Activated CD4-positive, alpha-beta memory T cell treated with anti-CD3 and anti-CD28 coated beads, Interleukin-2, amount 10 ng/mL, durations not matched to agents 7 days and 5 days (primary cell): ENCODE measurements at regions not wholly inside any gene's neighbourhood (a gene's known extent, or its start where the extent isn't known, plus 50 kb on each side); places are given as distances from the start of the nearest gene placed in this dataset.

ENCODE experiments used
- CTCF ChIA-PET: fragments of 350-600 bp; sonication (Branson Sonifier 250); formaldehyde crosslinking; loops from one replicate; lab custom pipeline; 2021; ENCODE audit warnings: antibody characterized with exemption, inconsistent platforms; lab: Charles Lee
- POLR2A ChIA-PET: fragments of 350-600 bp; sonication (Branson Sonifier 250); formaldehyde crosslinking; loops from one replicate; lab custom pipeline; 2021; ENCODE audit warnings: antibody characterized with exemption; lab: Charles Lee
- DNase-seq: peaks from one replicate; pipeline ENCODE4 v3.0.0-alpha.2; 2020
- H3K27ac Mint-ChIP-seq: one replicate; pipeline ENCODE4 v1.8.0; 2021; ENCODE audit warnings: mild to moderate bottlenecking, mixed read lengths
- H3K27me3 Mint-ChIP-seq: one replicate; pipeline ENCODE4 v1.8.0; 2021; ENCODE audit warnings: mixed read lengths
- H3K36me3 Mint-ChIP-seq: one replicate; pipeline ENCODE4 v1.8.0; 2021; ENCODE audit warnings: low read depth, mixed read lengths
- H3K4me1 Mint-ChIP-seq: one replicate; pipeline ENCODE4 v1.8.0; 2021; ENCODE audit warnings: mixed read lengths
- H3K4me3 Mint-ChIP-seq: one replicate; pipeline ENCODE4 v1.8.0; 2021; ENCODE audit warnings: mild to moderate bottlenecking, mixed read lengths
- H3K9me3 Mint-ChIP-seq: one replicate; pipeline ENCODE4 v1.8.0; 2021; ENCODE audit warnings: mixed read lengths

- CTCF ChIA-PET = interaction anchor here (2.6 kb wide), 1 partner anchor 16 kb away, joined by 7 read pairs; no protein-coding TSS in a partner anchor
- no peaks in the 10 kb centered on the region for H3K9me3 Mint-ChIP-seq
- H3K36me3 Mint-ChIP-seq = no peaks in the 10 kb centered on the region
- peaks cover 3% of the 10 kb centered on the region for H3K27me3 Mint-ChIP-seq
- H3K27ac Mint-ChIP-seq = no peak overlapping the region
- peaks cover 8% of the 10 kb centered on the region for H3K4me1 Mint-ChIP-seq
- no peak for DNase-seq
- H3K4me3 Mint-ChIP-seq = no peak overlapping the region
- POLR2A ChIA-PET = interaction anchor here (0.6 kb wide), 1 partner anchor 85 kb away, joined by 3 read pairs; no protein-coding TSS in a partner anchor
Measured at GRCh38 chr20:20843982-20844381, 131.5 kb upstream of the RALGAPA2 start.

GRCh38 chr20:20839771-20840170 is 127.3 kb upstream of the RALGAPA2 start:
- Mint-ChIP-seq H3K4me1 (peaks cover 11% of the 10 kb centered on the region), H3K9me3 (no peaks in the 10 kb centered on the region), H3K4me3 (no peak overlapping the region), H3K36me3 (no peaks in the 10 kb centered on the region), H3K27me3 (peaks cover 7% of the 10 kb centered on the region), H3K27ac (no peak overlapping the region)
- ChIA-PET CTCF (interaction anchor here (1.3 to 5.2 kb wide), 2 partner anchors 13 to 21 kb away, joined by 4 to 19 read pairs; no protein-coding TSS in a partner anchor), POLR2A (no interaction called here)
- no peak for DNase-seq

- Mint-ChIP-seq H3K27me3 (peaks cover 12% of the 10 kb centered on the region), H3K4me3 (no peak overlapping the region), H3K27ac (no peak overlapping the region), H3K36me3 (no peaks in the 10 kb centered on the region), H3K4me1 (peaks cover 3% of the 10 kb centered on the region), H3K9me3 (no peaks in the 10 kb centered on the region)
- CTCF ChIA-PET = interaction anchor here (0.8 to 5.2 kb wide), 10 partner anchors 11 to 667 kb away, joined by 3 to 19 read pairs (median 4); no protein-coding TSS in a partner anchor
- POLR2A ChIA-PET = no interaction called here
- peak; percentile 43 for DNase-seq
Measured at GRCh38 chr20:20837574-20838021, 125.2 kb upstream of the RALGAPA2 start.

GRCh38 chr20:20836836-20837235 is 124.4 kb upstream of the RALGAPA2 start:
- Mint-ChIP-seq H3K27me3 (peaks cover 12% of the 10 kb centered on the region), H3K4me3 (no peak overlapping the region), H3K9me3 (no peaks in the 10 kb centered on the region), H3K36me3 (no peaks in the 10 kb centered on the region), H3K4me1 (peaks cover 3% of the 10 kb centered on the region), H3K27ac (no peak overlapping the region)
- no peak for DNase-seq
- POLR2A ChIA-PET = no interaction called here
- CTCF ChIA-PET = interaction anchor here (0.8 to 5.2 kb wide), 9 partner anchors 10 to 668 kb away, joined by 3 to 19 read pairs (median 6); no protein-coding TSS in a partner anchor

GRCh38 chr20:20835897-20836296 is 123.5 kb upstream of the RALGAPA2 start:
- ChIA-PET POLR2A (no interaction called here), CTCF (interaction anchor here (0.8 to 5.2 kb wide), 4 partner anchors 11 to 25 kb away, joined by 3 to 19 read pairs (median 6); no protein-coding TSS in a partner anchor)
- Mint-ChIP-seq H3K36me3 (no peaks in the 10 kb centered on the region), H3K4me3 (no peak overlapping the region), H3K9me3 (no peaks in the 10 kb centered on the region), H3K27me3 (peaks cover 12% of the 10 kb centered on the region), H3K4me1 (peaks cover 3% of the 10 kb centered on the region), H3K27ac (no peak overlapping the region)
- no peak for DNase-seq

GRCh38 chr20:20834008-20834407 is 121.6 kb upstream of the RALGAPA2 start:
- Mint-ChIP-seq H3K4me1 (peaks cover 3% of the 10 kb centered on the region), H3K9me3 (no peaks in the 10 kb centered on the region), H3K27me3 (peaks cover 12% of the 10 kb centered on the region), H3K27ac (no peak overlapping the region), H3K36me3 (no peaks in the 10 kb centered on the region), H3K4me3 (no peak overlapping the region)
- ChIA-PET CTCF (interaction anchor here (1.1 to 1.5 kb wide), 2 partner anchors 269 to 672 kb away, joined by 3 read pairs; no protein-coding TSS in a partner anchor), POLR2A (no interaction called here)
- no peak for DNase-seq

GRCh38 chr20:20832715-20833114 is 120.3 kb upstream of the RALGAPA2 start:
- ChIA-PET CTCF (no interaction called here), POLR2A (no interaction called here)
- H3K9me3 Mint-ChIP-seq = no peaks in the 10 kb centered on the region
- H3K4me1 Mint-ChIP-seq = peaks cover 3% of the 10 kb centered on the region
- peaks cover 12% of the 10 kb centered on the region for H3K27me3 Mint-ChIP-seq
- no peaks in the 10 kb centered on the region for H3K36me3 Mint-ChIP-seq
- no peak overlapping the region for H3K4me3 Mint-ChIP-seq
- no peak for DNase-seq
- H3K27ac Mint-ChIP-seq = no peak overlapping the region

- Mint-ChIP-seq H3K4me3 (no peak overlapping the region), H3K27ac (no peak overlapping the region), H3K27me3 (peaks cover 9% of the 10 kb centered on the region), H3K9me3 (no peaks in the 10 kb centered on the region), H3K36me3 (no peaks in the 10 kb centered on the region), H3K4me1 (no peaks in the 10 kb centered on the region)
- CTCF ChIA-PET = no interaction called here
- DNase-seq = no peak
- POLR2A ChIA-PET = no interaction called here
Measured at GRCh38 chr20:20831794-20832193, 119.3 kb upstream of the RALGAPA2 start.

- Mint-ChIP-seq H3K9me3 (no peaks in the 10 kb centered on the region), H3K27ac (no peak overlapping the region), H3K36me3 (no peaks in the 10 kb centered on the region), H3K4me3 (no peak overlapping the region), H3K4me1 (peaks cover 1% of the 10 kb centered on the region), H3K27me3 (peaks cover 5% of the 10 kb centered on the region)
- no peak for DNase-seq
- ChIA-PET POLR2A (no interaction called here), CTCF (no interaction called here)
Measured at GRCh38 chr20:20829681-20830080, 117.2 kb upstream of the RALGAPA2 start.

GRCh38 chr20:20827992-20828597 is 115.7 kb upstream of the RALGAPA2 start:
- peaks cover 1% of the 10 kb centered on the region for H3K4me1 Mint-ChIP-seq
- CTCF ChIA-PET = interaction anchor here (1.4 kb wide), 1 partner anchor 9 kb away, joined by 5 read pairs; no protein-coding TSS in a partner anchor

GRCh38 chr20:20824924-20825584 is 112.6 kb upstream of the RALGAPA2 start:
- CTCF ChIA-PET = interaction anchor here (0.7 to 2.4 kb wide), 6 partner anchors 12 to 373 kb away, joined by 3 to 8 read pairs (median 3); no protein-coding TSS in a partner anchor
- Mint-ChIP-seq H3K27ac (no peak overlapping the region), H3K9me3 (no peaks in the 10 kb centered on the region), H3K36me3 (no peaks in the 10 kb centered on the region), H3K4me3 (no peak overlapping the region), H3K27me3 (peaks cover 11% of the 10 kb centered on the region), H3K4me1 (peaks cover 1% of the 10 kb centered on the region)
- peak; percentile 53 for DNase-seq
- POLR2A ChIA-PET = no interaction called here

More at GRCh38 chr20:20827992-20828597, 115.7 kb upstream of the RALGAPA2 start:
- no peak overlapping the region for H3K4me3 Mint-ChIP-seq
- POLR2A ChIA-PET = no interaction called here
- DNase-seq = no peak
- no peaks in the 10 kb centered on the region for H3K9me3 Mint-ChIP-seq
- peaks cover 6% of the 10 kb centered on the region for H3K27me3 Mint-ChIP-seq
- no peaks in the 10 kb centered on the region for H3K36me3 Mint-ChIP-seq
- no peak overlapping the region for H3K27ac Mint-ChIP-seq

GRCh38 chr20:20823476-20823881 is 111.0 kb upstream of the RALGAPA2 start:
- ChIA-PET POLR2A (no interaction called here), CTCF (interaction anchor here (2.4 kb wide), 1 partner anchor 14 kb away, joined by 8 read pairs; no protein-coding TSS in a partner anchor)
- Mint-ChIP-seq H3K27ac (no peak overlapping the region), H3K4me1 (peaks cover 1% of the 10 kb centered on the region), H3K36me3 (no peaks in the 10 kb centered on the region), H3K27me3 (peaks cover 12% of the 10 kb centered on the region), H3K9me3 (no peaks in the 10 kb centered on the region), H3K4me3 (no peak overlapping the region)
- no peak for DNase-seq
